Stimulated activated naive CD8-positive, alpha-beta T cell treated with anti-CD3 and anti-CD28 coated beads, Interleukin-15, Interleukin-2, amounts not matched to agents 100 ng/mL and 50 ng/mL, for 24 hours (primary cell): ENCODE measurements at regions not wholly inside any gene's neighbourhood (a gene's known extent, or its start where the extent isn't known, plus 50 kb on each side); places are given as distances from the start of the nearest gene placed in this dataset.
"Not testable (repeated sequence)": the region's sequence is repeated elsewhere in the genome, so short reads cannot be mapped to it uniquely, and the experiment has no call there.

Experiments used
- H3K27ac Mint-ChIP-seq: one replicate; pipeline ENCODE4 v1.8.0; 2021; ENCODE audit warnings: mild to moderate bottlenecking, mixed read lengths
- H3K27me3 Mint-ChIP-seq: one replicate; pipeline ENCODE4 v1.8.0; 2021; ENCODE audit warnings: mixed read lengths
- H3K36me3 Mint-ChIP-seq: one replicate; pipeline ENCODE4 v1.8.0; 2021; ENCODE audit warnings: low read depth, mixed read lengths
- H3K4me1 Mint-ChIP-seq: one replicate; pipeline ENCODE4 v1.8.0; 2021; ENCODE audit warnings: low read depth, mixed read lengths
- H3K4me3 Mint-ChIP-seq: one replicate; pipeline ENCODE4 v1.8.0; 2021; ENCODE audit warnings: mild to moderate bottlenecking, mixed read lengths
- H3K9me3 Mint-ChIP-seq: one replicate; pipeline ENCODE4 v1.8.0; 2021; ENCODE audit warnings: mixed read lengths

GRCh38 chr15:20280933-20281463 is 260.6 kb downstream of the GOLGA6L6 start:
- H3K4me1 Mint-ChIP-seq, result no peaks in the 10 kb centered on the region
- H3K36me3 Mint-ChIP-seq, result no peaks in the 10 kb centered on the region
- no peaks in the 10 kb centered on the region for H3K9me3 Mint-ChIP-seq
- H3K4me3 Mint-ChIP-seq, result no peak overlapping the region
- no peak overlapping the region for H3K27ac Mint-ChIP-seq
- H3K27me3 Mint-ChIP-seq, result no peaks in the 10 kb centered on the region

GRCh38 chr15:20280141-20280932 is 261.3 kb downstream of the GOLGA6L6 start:
- not testable (repeated sequence) for H3K4me3 Mint-ChIP-seq, H3K27me3 Mint-ChIP-seq, H3K9me3 Mint-ChIP-seq, H3K4me1 Mint-ChIP-seq, H3K27ac Mint-ChIP-seq, H3K36me3 Mint-ChIP-seq

- H3K36me3 Mint-ChIP-seq, H3K4me3 Mint-ChIP-seq, H3K9me3 Mint-ChIP-seq, H3K4me1 Mint-ChIP-seq, H3K27me3 Mint-ChIP-seq, H3K27ac Mint-ChIP-seq: not testable (repeated sequence)
Observed at GRCh38 chr15:20279056-20279455, 262.5 kb downstream of the GOLGA6L6 start.

GRCh38 chr15:20278376-20278775 is 263.2 kb downstream of the GOLGA6L6 start:
- not testable (repeated sequence) for H3K27ac Mint-ChIP-seq, H3K9me3 Mint-ChIP-seq, H3K4me1 Mint-ChIP-seq, H3K27me3 Mint-ChIP-seq, H3K36me3 Mint-ChIP-seq, H3K4me3 Mint-ChIP-seq

- H3K27ac Mint-ChIP-seq, H3K27me3 Mint-ChIP-seq, H3K4me1 Mint-ChIP-seq, H3K9me3 Mint-ChIP-seq, H3K36me3 Mint-ChIP-seq, H3K4me3 Mint-ChIP-seq: not testable (repeated sequence)
Observed at GRCh38 chr15:20277451-20277850, 264.1 kb downstream of the GOLGA6L6 start.

GRCh38 chr15:20276312-20277114 is 265.1 kb downstream of the GOLGA6L6 start:
- not testable (repeated sequence) for H3K9me3 Mint-ChIP-seq, H3K27ac Mint-ChIP-seq, H3K4me3 Mint-ChIP-seq, H3K4me1 Mint-ChIP-seq, H3K27me3 Mint-ChIP-seq, H3K36me3 Mint-ChIP-seq

GRCh38 chr15:20275373-20275967 is 266.1 kb downstream of the GOLGA6L6 start:
- not testable (repeated sequence) for H3K9me3 Mint-ChIP-seq, H3K4me1 Mint-ChIP-seq, H3K27me3 Mint-ChIP-seq, H3K27ac Mint-ChIP-seq, H3K4me3 Mint-ChIP-seq, H3K36me3 Mint-ChIP-seq

- no peaks in the 10 kb centered on the region for H3K27me3 Mint-ChIP-seq
- H3K4me1 Mint-ChIP-seq, result no peaks in the 10 kb centered on the region
- H3K36me3 Mint-ChIP-seq, result no peaks in the 10 kb centered on the region
- H3K4me3 Mint-ChIP-seq, result no peak overlapping the region
- H3K9me3 Mint-ChIP-seq, result no peaks in the 10 kb centered on the region
- no peak overlapping the region for H3K27ac Mint-ChIP-seq
Observed at GRCh38 chr15:20272422-20273184, 269.0 kb downstream of the GOLGA6L6 start.

GRCh38 chr15:20271647-20272046 is 270.0 kb downstream of the GOLGA6L6 start:
- H3K36me3 Mint-ChIP-seq, result no peaks in the 10 kb centered on the region
- no peaks in the 10 kb centered on the region for H3K27me3 Mint-ChIP-seq
- no peak overlapping the region for H3K4me3 Mint-ChIP-seq
- H3K9me3 Mint-ChIP-seq, result no peaks in the 10 kb centered on the region
- H3K4me1 Mint-ChIP-seq, result no peaks in the 10 kb centered on the region
- no peak overlapping the region for H3K27ac Mint-ChIP-seq

GRCh38 chr15:20269956-20270355 is 271.6 kb downstream of the GOLGA6L6 start:
- H3K27ac Mint-ChIP-seq, H3K4me1 Mint-ChIP-seq, H3K27me3 Mint-ChIP-seq, H3K36me3 Mint-ChIP-seq, H3K4me3 Mint-ChIP-seq, H3K9me3 Mint-ChIP-seq: not testable (repeated sequence)

GRCh38 chr15:20267996-20268395 is 273.6 kb downstream of the GOLGA6L6 start:
- H3K27me3 Mint-ChIP-seq, result not testable (repeated sequence)

GRCh38 chr15:20267051-20267730 is 274.4 kb downstream of the GOLGA6L6 start:
- not testable (repeated sequence) for H3K36me3 Mint-ChIP-seq, H3K9me3 Mint-ChIP-seq, H3K4me3 Mint-ChIP-seq, H3K27ac Mint-ChIP-seq, H3K4me1 Mint-ChIP-seq, H3K27me3 Mint-ChIP-seq

More at GRCh38 chr15:20267996-20268395, 273.6 kb downstream of the GOLGA6L6 start:
- not testable (repeated sequence) for H3K4me3 Mint-ChIP-seq, H3K36me3 Mint-ChIP-seq, H3K4me1 Mint-ChIP-seq, H3K9me3 Mint-ChIP-seq, H3K27ac Mint-ChIP-seq

GRCh38 chr15:20265710-20266109 is 275.9 kb downstream of the GOLGA6L6 start:
- not testable (repeated sequence) for H3K36me3 Mint-ChIP-seq, H3K27me3 Mint-ChIP-seq, H3K27ac Mint-ChIP-seq, H3K4me3 Mint-ChIP-seq, H3K4me1 Mint-ChIP-seq, H3K9me3 Mint-ChIP-seq
